Ectodermal cell (in vitro differentiated cells): ENCODE measurements at regions not wholly inside any gene's neighbourhood (a gene's known extent, or its start where the extent isn't known, plus 50 kb on each side); places are given as distances from the start of the nearest gene placed in this dataset.

ENCODE experiments used
- H3K27ac ChIP-seq: 2 replicates; pipeline ENCODE4 v1.7.0; 2013; ENCODE audit warnings: mild to moderate bottlenecking, low read depth, low read length; ENCODE audit not compliant: insufficient read depth, poor library complexity, severe bottlenecking
- H3K27me3 ChIP-seq: 2 replicates; pipeline ENCODE4 v1.7.0; 2013; ENCODE audit warnings: mild to moderate bottlenecking, low read length; ENCODE audit not compliant: insufficient read depth, control insufficient read depth, poor library complexity, severe bottlenecking
- H3K36me3 ChIP-seq: one replicate; pipeline ENCODE4 v1.7.0; 2013; ENCODE audit warnings: low read length; ENCODE audit not compliant: control insufficient read depth, insufficient read depth
- H3K4me1 ChIP-seq: one replicate; pipeline ENCODE4 v1.7.0; 2013; ENCODE audit warnings: low read length; ENCODE audit not compliant: control insufficient read depth, insufficient read depth
- H3K4me3 ChIP-seq: 2 replicates; pipeline ENCODE4 v1.7.0; 2013; ENCODE audit warnings: low read depth, low read length, control low read depth; ENCODE audit not compliant: insufficient read depth
- H3K9me3 ChIP-seq: 2 replicates; pipeline ENCODE4 v1.7.0; 2013; ENCODE audit warnings: mild to moderate bottlenecking, low read length, moderate library complexity; ENCODE audit not compliant: control insufficient read depth
- WGBS, 2 experiments: methylation state at CpG; one replicate each; pipeline ENCODE4 v1.1.7; 2013; ENCODE audit warnings: missing lambda C conversion rate in 2 of 2; 5-methylcytosine and 5-hydroxymethylcytosine counted together

DNA sequence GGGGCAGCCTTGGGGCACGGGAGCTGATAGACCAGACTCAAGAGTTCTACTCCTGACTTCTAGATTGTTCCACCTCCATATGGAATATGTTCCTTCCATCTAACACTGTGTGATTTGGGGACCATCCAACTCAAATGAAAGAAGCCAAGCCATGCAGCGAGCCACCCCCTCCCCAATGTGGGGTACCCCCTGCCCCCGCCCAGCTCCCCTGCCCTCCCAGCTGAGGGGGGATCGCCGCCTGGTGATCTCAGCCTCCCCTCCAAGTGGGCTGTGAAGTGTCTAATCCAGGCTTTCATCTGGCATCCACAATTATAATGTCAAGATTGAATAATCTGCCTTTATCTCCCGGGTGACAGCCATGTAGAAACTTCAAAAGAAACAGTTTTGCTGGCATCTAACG lies 246.1 kb downstream of the RPS24 start:
- Histone ChIP-seq H3K4me3 (no peak overlapping the region), H3K27ac (no peak overlapping the region), H3K9me3 (no peaks in the 10 kb centered on the region), H3K36me3 (no peaks in the 10 kb centered on the region), H3K27me3 (no peaks in the 10 kb centered on the region), H3K4me1 (peaks cover 30% of the 10 kb centered on the region)
- WGBS, 2 experiments, result 86 to 95% methylated on average over 7 of the region's 7 CpGs

DNA sequence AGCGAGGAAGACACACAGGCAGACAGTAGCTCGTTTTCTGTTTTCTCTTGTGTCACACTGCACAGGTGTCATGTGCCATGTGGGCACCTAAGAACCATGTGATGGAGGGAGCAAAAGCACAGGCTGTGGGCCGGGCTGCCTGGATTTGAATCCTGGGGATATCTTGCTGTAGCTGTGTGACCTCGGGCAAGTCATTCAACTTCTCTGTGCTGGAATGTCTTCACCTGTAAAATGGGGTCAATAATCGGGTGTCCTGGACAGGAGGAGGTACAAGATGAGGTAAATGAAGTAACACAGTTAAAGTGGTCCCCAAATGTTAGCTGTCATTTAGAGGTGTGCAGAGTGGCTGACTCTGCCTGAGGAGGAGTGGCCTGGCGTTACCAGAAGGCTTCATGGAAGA lies 246.9 kb downstream of the RPS24 start:
- Histone ChIP-seq H3K4me1 (peaks cover 31% of the 10 kb centered on the region), H3K36me3 (no peaks in the 10 kb centered on the region), H3K4me3 (no peak overlapping the region), H3K27ac (no peak overlapping the region), H3K9me3 (no peaks in the 10 kb centered on the region), H3K27me3 (no peaks in the 10 kb centered on the region)
- 93 to 94% methylated on average over 6 of the region's 6 CpGs for WGBS, 2 experiments

DNA sequence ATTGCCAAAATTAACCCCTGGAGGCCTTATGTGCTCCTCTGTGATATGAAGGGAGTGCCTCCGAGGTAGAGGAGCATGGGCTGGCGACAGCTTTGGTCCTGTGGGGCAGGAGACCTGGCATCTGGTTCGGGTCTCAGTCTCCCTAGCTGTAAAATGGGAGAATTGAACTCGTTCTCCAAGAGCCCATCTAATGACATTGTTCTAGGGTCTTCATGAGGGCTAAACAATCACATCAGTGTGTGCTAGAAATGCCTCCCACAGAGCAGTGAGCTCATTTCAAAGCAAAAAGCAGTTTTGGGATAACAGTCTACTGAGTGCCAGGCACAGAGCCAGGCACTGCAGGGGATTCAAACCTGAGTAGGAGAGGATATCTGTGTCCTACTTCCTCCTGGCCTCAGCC lies 248.0 kb downstream of the RPS24 start:
- Histone ChIP-seq H3K9me3 (no peaks in the 10 kb centered on the region), H3K36me3 (no peaks in the 10 kb centered on the region), H3K4me3 (no peak overlapping the region), H3K4me1 (peaks cover 34% of the 10 kb centered on the region), H3K27ac (no peak overlapping the region), H3K27me3 (no peaks in the 10 kb centered on the region)
- WGBS, 2 experiments, result 92 to 93% methylated on average over 4 of the region's 4 CpGs

DNA sequence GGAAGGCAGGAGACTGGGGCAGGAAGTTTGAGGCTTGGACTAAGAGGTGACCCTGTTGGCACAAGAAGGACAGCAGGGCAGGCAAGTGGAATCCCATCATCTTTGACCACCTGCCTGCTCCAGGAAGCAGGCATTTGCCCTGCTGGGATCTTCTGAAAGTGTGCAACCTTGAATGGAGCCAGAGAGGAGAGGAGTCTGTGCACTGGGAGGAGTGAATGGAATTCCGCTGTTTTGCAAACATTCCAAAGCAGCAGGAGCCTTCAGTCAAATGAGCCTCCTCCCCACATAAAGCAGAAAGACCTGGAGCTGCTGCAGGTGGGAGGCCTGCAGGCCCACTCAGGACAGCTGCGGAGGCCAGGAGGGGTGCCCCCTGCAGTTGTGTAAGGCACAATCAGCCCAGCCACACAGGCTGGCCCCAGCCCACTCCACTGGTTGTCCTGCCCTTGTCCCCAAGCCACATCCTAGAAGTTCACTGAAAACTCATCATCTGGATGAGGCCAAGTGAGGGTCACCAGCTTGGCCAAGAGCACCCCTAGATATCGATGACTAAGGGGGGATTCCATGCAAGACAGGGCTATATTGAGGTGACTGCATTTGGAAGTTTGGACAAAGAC lies 249.5 kb downstream of the RPS24 start:
- Histone ChIP-seq H3K27me3 (no peaks in the 10 kb centered on the region), H3K9me3 (no peaks in the 10 kb centered on the region), H3K27ac (no peak overlapping the region), H3K4me1 (peaks cover 30% of the 10 kb centered on the region), H3K4me3 (no peak overlapping the region), H3K36me3 (no peaks in the 10 kb centered on the region)
- WGBS, 2 experiments, result 42 to 45% methylated on average over 3 of the region's 3 CpGs

DNA sequence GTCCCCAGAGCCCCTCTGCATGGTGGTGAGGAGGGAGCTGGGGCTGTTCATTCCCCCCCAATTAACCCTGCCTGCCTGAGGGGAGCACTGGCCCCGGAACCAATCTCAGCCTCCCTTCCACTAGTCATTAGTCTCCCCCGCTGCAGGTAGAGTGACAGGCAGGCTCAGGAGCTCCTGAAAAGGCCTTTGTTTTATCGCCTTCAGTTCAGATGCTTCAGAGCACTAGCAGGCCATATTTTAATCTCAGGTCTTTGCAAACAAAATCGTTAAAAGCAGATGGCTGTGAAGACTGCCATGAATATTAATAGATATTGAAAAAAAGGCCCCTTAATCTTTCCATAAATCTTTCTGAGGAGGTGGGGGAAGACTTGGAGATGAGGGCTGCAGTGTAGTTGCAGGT lies 250.7 kb downstream of the RPS24 start:
- Histone ChIP-seq H3K27ac (no peak overlapping the region), H3K4me3 (no peak overlapping the region), H3K4me1 (peaks cover 30% of the 10 kb centered on the region), H3K27me3 (no peaks in the 10 kb centered on the region), H3K36me3 (no peaks in the 10 kb centered on the region), H3K9me3 (no peaks in the 10 kb centered on the region)
- WGBS, 2 experiments, result 65 to 75% methylated on average over 4 of the region's 4 CpGs

DNA sequence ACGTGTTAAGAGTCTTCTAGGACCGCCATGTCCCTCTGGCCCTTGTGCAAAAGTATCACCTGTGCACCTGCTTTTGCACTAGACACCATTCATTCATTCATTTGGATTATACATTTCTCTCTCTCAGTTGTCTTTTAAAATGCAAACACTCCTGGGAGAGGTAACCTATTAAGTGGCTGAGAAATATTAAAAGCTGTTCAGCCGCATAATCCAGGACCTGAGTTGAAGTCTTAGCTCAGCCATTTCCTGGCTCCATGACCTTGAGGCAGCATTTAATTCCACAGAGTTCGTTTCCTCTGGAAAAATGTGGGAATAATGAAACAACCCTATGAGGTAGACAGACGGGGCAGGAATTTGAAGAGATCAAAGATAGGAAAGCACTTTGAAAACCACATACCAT lies 251.6 kb downstream of the RPS24 start:
- no peak overlapping the region for H3K4me3 ChIP-seq
- no peaks in the 10 kb centered on the region for H3K9me3 ChIP-seq
- no peaks in the 10 kb centered on the region for H3K27me3 ChIP-seq
- H3K27ac ChIP-seq, result no peak overlapping the region
- 91 to 96% methylated on average over 4 to 5 of the region's 5 CpGs for WGBS, 2 experiments
- H3K36me3 ChIP-seq, result no peaks in the 10 kb centered on the region
- peaks cover 30% of the 10 kb centered on the region for H3K4me1 ChIP-seq

DNA sequence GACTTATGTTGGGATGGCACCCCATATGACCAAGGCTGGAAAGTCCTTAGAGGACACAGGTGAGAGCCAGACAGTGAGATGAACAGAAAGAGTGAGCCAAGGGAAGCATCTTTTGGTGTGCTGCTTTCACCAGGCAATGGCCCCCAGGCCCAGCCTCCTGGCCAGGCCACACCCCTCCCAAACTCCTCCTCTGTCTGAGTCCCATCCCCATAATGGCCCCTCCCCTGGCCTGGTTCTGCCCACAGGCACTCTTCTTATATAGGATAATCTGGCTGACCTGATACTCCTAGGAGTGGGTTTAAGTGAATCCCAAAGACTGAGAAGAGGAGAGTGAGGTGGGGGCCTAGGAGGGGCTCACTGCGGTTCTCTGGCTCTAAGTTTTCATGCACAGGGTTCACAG lies 252.5 kb downstream of the RPS24 start:
- WGBS, 2 experiments, result 86 to 89% methylated on average over 1 of the region's 1 CpG
- H3K4me1 ChIP-seq, result peaks cover 30% of the 10 kb centered on the region
- H3K4me3 ChIP-seq, result no peak overlapping the region
- H3K27me3 ChIP-seq, result no peaks in the 10 kb centered on the region
- no peak overlapping the region for H3K27ac ChIP-seq
- no peaks in the 10 kb centered on the region for H3K36me3 ChIP-seq
- H3K9me3 ChIP-seq, result no peaks in the 10 kb centered on the region

DNA sequence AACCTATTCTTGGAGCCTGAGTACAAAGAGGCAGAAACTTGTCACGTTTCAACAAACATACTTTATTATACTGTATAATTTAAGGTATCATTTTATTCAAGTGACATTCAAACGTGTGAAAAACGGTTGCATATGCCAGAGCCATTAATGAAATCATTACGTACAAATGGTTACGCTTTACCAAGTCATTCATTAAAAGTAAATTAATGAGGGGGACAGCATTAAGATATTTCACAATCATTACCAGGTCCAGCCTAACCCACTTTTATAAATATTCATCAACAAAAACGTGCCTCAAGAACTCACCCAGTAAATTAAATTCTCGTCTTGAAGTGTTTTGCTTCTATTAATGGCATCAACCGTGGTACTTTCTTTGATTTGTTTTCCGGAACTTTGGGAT lies 253.0 kb downstream of the RPS24 start:
- no peak overlapping the region for H3K27ac ChIP-seq
- no peaks in the 10 kb centered on the region for H3K36me3 ChIP-seq
- WGBS, 2 experiments, result 96 to 99% methylated on average over 4 to 9 of the region's 9 CpGs
- no peak overlapping the region for H3K4me3 ChIP-seq
- H3K9me3 ChIP-seq, result no peaks in the 10 kb centered on the region
- H3K4me1 ChIP-seq, result peaks cover 30% of the 10 kb centered on the region
- H3K27me3 ChIP-seq, result no peaks in the 10 kb centered on the region

DNA sequence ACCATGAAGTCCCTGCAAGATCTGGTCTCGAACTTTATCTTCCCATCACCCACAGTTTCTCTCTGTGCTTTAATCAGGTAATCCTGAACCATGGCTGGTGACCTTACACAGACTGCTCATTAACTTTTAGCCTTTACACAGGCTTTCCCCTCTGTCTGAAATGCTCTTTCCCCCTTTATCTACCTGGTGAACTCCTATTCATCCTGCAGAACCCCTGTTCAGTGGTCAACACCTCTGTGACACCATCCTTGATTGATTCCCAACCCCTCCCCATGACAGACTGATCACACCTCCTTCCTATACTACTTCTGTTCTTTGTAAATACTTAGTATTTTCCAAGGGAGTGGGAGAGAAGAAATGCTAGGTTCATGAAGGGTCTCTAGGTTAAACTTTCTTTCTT lies 254.0 kb downstream of the RPS24 start:
- 84 to 87% methylated on average over 1 of the region's 1 CpG for WGBS, 2 experiments

DNA sequence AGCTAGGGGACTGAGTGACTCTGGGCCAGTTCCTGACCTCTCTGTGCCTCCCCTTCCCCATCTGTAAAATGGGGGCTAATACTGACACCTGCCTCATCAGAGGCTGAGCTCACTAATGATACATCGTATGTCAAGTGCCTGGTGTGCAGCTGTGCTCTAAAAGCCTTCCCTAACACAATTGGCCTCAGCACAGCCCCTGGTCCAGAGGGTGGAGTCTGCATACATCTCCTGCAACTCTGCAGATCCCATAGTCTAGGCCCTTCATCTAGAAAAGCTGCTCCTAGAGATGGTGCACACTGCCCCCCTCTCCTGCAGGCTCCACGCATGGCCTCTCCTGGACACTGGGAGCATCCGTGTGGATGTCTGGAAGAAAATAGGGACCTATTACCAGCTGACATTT lies 255.0 kb downstream of the RPS24 start:
- Histone ChIP-seq H3K4me1 (peaks cover 28% of the 10 kb centered on the region), H3K27me3 (no peaks in the 10 kb centered on the region), H3K9me3 (no peaks in the 10 kb centered on the region), H3K27ac (no peak overlapping the region), H3K36me3 (no peaks in the 10 kb centered on the region), H3K4me3 (no peak overlapping the region)
- 90 to 100% methylated on average over 3 of the region's 3 CpGs for WGBS, 2 experiments

More for the DNA sequence above, 254.0 kb downstream of the RPS24 start:
- no peaks in the 10 kb centered on the region for H3K36me3 ChIP-seq
- H3K27ac ChIP-seq, result no peak overlapping the region
- no peaks in the 10 kb centered on the region for H3K27me3 ChIP-seq
- no peak overlapping the region for H3K4me3 ChIP-seq
- H3K4me1 ChIP-seq, result peaks cover 32% of the 10 kb centered on the region
- no peaks in the 10 kb centered on the region for H3K9me3 ChIP-seq
